ENCODE measurements at regions not wholly inside any gene's neighbourhood (a gene's known extent, or its start where the extent isn't known, plus 50 kb on each side); places are given as distances from the start of the nearest gene placed in this dataset.

DNA sequence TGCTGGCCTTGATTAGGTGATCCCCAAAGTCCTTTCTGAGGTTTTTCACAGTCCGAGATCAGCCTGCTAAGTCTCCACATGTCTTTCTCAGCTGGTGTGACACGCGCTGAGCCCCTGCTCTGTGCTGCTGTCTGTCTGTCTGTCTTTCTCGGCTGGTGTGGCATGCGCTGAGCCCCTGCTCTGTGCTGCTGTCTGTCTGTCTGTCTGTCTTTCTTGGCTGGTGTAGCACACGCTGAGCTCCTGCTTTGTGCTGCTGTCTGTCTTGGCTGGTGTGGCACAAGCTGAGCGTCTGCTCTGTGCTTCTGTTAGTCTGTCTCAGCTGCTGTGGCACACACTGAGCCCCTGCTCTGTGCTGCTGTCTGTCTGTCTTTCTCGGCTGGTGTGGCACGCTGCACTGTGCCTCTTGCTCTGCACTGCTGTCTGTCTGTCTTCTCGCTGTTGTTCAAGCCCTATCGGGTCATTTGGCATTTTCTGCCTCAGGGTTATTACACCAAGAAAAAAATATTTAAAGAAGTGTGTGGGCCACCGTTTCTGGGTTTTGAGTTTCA lies 217.3 kb upstream of the SHH start:
- Histone ChIP-seq H3K4me1 (ENCODE audit: control insufficient read depth, insufficient read depth, low read length) (no peaks in the 10 kb centered on the region), H3K36me3 (ENCODE audit: control insufficient read depth, insufficient read depth, low read length, severe bottlenecking) (no peaks in the 10 kb centered on the region), H3K4me3 (ENCODE audit: low read length) (no peak overlapping the region), H3K27me3 (replicated peaks; ENCODE audit: control insufficient read depth, insufficient read depth, low read length) (peaks cover 3% of the 10 kb centered on the region), H3K9me3 (ENCODE audit: control insufficient read depth, low read length) (no peaks in the 10 kb centered on the region), H3K9ac (ENCODE audit: low read length) (no peak overlapping the region)
- no peak for DNase-seq (ENCODE audit: low read depth)

GRCh38 chr7:156028521-156028920 lies 216.3 kb upstream of the SHH start:
- H3K9ac ChIP-seq (ENCODE audit: low read length): no peak overlapping the region
- H3K4me3 ChIP-seq (ENCODE audit: low read length): no peak overlapping the region
- DNase-seq (ENCODE audit: low read depth): no peak
- no peaks in the 10 kb centered on the region for H3K36me3 ChIP-seq (ENCODE audit: control insufficient read depth, insufficient read depth, low read length, severe bottlenecking)
- H3K27me3 ChIP-seq (replicated peaks; ENCODE audit: control insufficient read depth, insufficient read depth, low read length): peaks cover 3% of the 10 kb centered on the region
- no peaks in the 10 kb centered on the region for H3K9me3 ChIP-seq (ENCODE audit: control insufficient read depth, low read length)
- H3K4me1 ChIP-seq (ENCODE audit: control insufficient read depth, insufficient read depth, low read length): no peaks in the 10 kb centered on the region

GRCh38 chr7:156027821-156028220 lies 215.6 kb upstream of the SHH start:
- no peak for DNase-seq (ENCODE audit: low read depth)
- H3K27me3 ChIP-seq (replicated peaks; ENCODE audit: control insufficient read depth, insufficient read depth, low read length): peaks cover 3% of the 10 kb centered on the region
- no peaks in the 10 kb centered on the region for H3K4me1 ChIP-seq (ENCODE audit: control insufficient read depth, insufficient read depth, low read length)
- H3K9ac ChIP-seq (ENCODE audit: low read length): no peak overlapping the region
- H3K9me3 ChIP-seq (ENCODE audit: control insufficient read depth, low read length): no peaks in the 10 kb centered on the region
- no peaks in the 10 kb centered on the region for H3K36me3 ChIP-seq (ENCODE audit: control insufficient read depth, insufficient read depth, low read length, severe bottlenecking)
- no peak overlapping the region for H3K4me3 ChIP-seq (ENCODE audit: low read length)

DNA sequence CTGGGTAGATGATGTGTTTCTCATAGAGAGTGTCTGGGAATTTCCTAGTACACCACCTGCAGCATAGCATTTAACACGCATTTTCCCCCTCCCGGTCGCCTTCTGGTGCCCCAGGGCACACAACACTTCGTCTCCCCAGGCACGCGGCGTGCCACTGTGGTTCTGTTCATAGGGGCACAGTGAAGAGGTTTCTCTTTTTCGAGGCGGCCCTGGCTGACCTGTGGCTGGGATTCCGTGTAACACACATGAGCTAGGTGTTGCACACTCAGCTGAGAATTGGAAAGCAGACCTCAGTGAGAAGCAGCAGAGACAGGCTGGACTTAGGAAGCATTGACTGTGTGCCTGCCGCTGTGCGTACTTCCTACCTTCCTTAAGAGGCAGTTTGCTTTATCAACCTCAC lies 214.3 kb upstream of the SHH start:
- DNase-seq (ENCODE audit: low read depth): no peak
- H3K9ac ChIP-seq (ENCODE audit: low read length): no peak overlapping the region
- H3K27me3 ChIP-seq (replicated peaks; ENCODE audit: control insufficient read depth, insufficient read depth, low read length): peaks cover 3% of the 10 kb centered on the region
- no peak overlapping the region for H3K4me3 ChIP-seq (ENCODE audit: low read length)
- no peaks in the 10 kb centered on the region for H3K9me3 ChIP-seq (ENCODE audit: control insufficient read depth, low read length)
- no peaks in the 10 kb centered on the region for H3K4me1 ChIP-seq (ENCODE audit: control insufficient read depth, insufficient read depth, low read length)
- no peaks in the 10 kb centered on the region for H3K36me3 ChIP-seq (ENCODE audit: control insufficient read depth, insufficient read depth, low read length, severe bottlenecking)

DNA sequence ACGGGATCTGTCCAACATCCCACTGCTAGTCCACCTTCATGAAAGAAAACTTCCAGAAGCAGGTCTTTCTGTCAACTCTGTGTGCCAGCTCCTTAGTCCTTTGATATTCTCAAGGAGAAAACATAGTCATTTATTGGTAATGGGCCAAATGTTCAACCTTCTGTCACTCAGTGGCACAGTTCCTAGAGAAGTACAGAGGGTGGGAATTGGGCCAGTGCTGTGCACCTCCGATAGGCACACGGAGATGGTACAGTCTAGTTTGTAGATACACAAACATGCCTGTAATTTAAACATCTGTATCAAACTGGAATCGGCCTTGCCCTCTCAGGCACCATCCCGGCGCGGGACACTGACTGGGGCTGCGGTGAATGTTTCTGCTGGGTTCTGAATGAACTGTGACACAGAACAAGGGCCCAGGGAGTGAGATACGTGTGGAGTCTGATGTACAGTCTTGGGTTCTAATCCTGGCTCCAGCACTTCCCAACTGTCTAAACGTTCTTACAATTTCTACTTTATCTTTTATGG lies 213.9 kb upstream of the SHH start:
- Histone ChIP-seq H3K27me3 (replicated peaks; ENCODE audit: control insufficient read depth, insufficient read depth, low read length) (peaks cover 3% of the 10 kb centered on the region), H3K9ac (ENCODE audit: low read length) (no peak overlapping the region), H3K36me3 (ENCODE audit: control insufficient read depth, insufficient read depth, low read length, severe bottlenecking) (no peaks in the 10 kb centered on the region), H3K4me3 (ENCODE audit: low read length) (no peak overlapping the region), H3K9me3 (ENCODE audit: control insufficient read depth, low read length) (no peaks in the 10 kb centered on the region), H3K4me1 (ENCODE audit: control insufficient read depth, insufficient read depth, low read length) (no peaks in the 10 kb centered on the region)
- DNase-seq (ENCODE audit: low read depth): no peak

DNA sequence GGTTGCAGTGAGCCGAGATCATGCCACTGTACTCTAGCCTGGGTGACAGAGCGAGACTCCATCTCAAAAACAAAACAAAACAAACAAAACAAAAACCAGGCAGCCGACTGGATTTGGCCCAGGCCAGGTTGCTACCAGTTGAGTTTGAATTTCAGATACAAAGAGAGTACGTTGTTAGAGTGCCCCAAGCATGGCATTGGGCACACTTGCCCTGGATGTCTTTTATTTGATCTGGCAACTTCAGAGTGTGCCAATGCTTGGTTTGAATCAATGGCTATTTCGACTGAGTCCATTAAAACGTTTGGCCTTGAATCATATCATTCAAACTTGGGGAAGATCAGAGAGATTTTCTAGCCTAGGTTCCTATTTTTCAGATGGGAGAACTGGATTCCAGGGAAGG lies 213.4 kb upstream of the SHH start:
- Histone ChIP-seq H3K9me3 (ENCODE audit: control insufficient read depth, low read length) (no peaks in the 10 kb centered on the region), H3K4me3 (ENCODE audit: low read length) (no peak overlapping the region), H3K4me1 (ENCODE audit: control insufficient read depth, insufficient read depth, low read length) (no peaks in the 10 kb centered on the region), H3K36me3 (ENCODE audit: control insufficient read depth, insufficient read depth, low read length, severe bottlenecking) (no peaks in the 10 kb centered on the region), H3K27me3 (replicated peaks; ENCODE audit: control insufficient read depth, insufficient read depth, low read length) (peaks cover 3% of the 10 kb centered on the region), H3K9ac (ENCODE audit: low read length) (no peak overlapping the region)
- no peak for DNase-seq (ENCODE audit: low read depth)

DNA sequence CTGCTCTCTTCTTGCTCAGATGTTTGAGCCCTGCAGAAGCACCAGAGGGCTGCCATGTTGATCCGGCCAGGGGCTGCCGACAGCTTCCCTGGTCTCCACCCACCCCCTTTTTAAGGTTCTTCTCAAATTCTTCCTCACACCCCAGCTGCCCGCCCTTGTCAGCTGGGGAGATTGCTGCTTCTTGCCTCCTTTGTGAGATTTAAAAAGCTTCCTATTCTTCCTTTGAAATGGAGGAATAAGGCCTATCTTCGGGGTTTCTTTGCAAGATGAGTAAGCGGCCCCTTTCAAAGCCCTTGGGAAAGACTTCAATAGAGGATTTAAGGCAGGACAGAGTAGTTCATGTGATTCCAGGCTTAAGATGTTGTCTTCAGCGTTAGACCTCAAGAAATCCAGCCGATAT lies 211.9 kb upstream of the SHH start:
- no peak overlapping the region for H3K4me3 ChIP-seq (ENCODE audit: low read length)
- H3K9me3 ChIP-seq (ENCODE audit: control insufficient read depth, low read length): no peaks in the 10 kb centered on the region
- no peak overlapping the region for H3K9ac ChIP-seq (ENCODE audit: low read length)
- no peaks in the 10 kb centered on the region for H3K27me3 ChIP-seq (replicated peaks; ENCODE audit: control insufficient read depth, insufficient read depth, low read length)
- no peaks in the 10 kb centered on the region for H3K4me1 ChIP-seq (ENCODE audit: control insufficient read depth, insufficient read depth, low read length)
- DNase-seq (ENCODE audit: low read depth): no peak
- H3K36me3 ChIP-seq (ENCODE audit: control insufficient read depth, insufficient read depth, low read length, severe bottlenecking): no peaks in the 10 kb centered on the region

GRCh38 chr7:156022483-156023459 lies 210.5 kb upstream of the SHH start:
- H3K36me3 ChIP-seq (ENCODE audit: control insufficient read depth, insufficient read depth, low read length, severe bottlenecking): no peaks in the 10 kb centered on the region
- H3K4me1 ChIP-seq (ENCODE audit: control insufficient read depth, insufficient read depth, low read length): no peaks in the 10 kb centered on the region
- no peak overlapping the region for H3K9ac ChIP-seq (ENCODE audit: low read length)
- DNase-seq (ENCODE audit: low read depth): no peak
- H3K27me3 ChIP-seq (replicated peaks; ENCODE audit: control insufficient read depth, insufficient read depth, low read length): no peaks in the 10 kb centered on the region
- no peaks in the 10 kb centered on the region for H3K9me3 ChIP-seq (ENCODE audit: control insufficient read depth, low read length)
- H3K4me3 ChIP-seq (ENCODE audit: low read length): no peak overlapping the region

GRCh38 chr7:156021471-156021870 lies 209.2 kb upstream of the SHH start:
- Histone ChIP-seq H3K4me1 (ENCODE audit: control insufficient read depth, insufficient read depth, low read length) (no peaks in the 10 kb centered on the region), H3K27me3 (replicated peaks; ENCODE audit: control insufficient read depth, insufficient read depth, low read length) (no peaks in the 10 kb centered on the region), H3K4me3 (ENCODE audit: low read length) (no peak overlapping the region), H3K36me3 (ENCODE audit: control insufficient read depth, insufficient read depth, low read length, severe bottlenecking) (no peaks in the 10 kb centered on the region), H3K9ac (ENCODE audit: low read length) (no peak overlapping the region), H3K9me3 (ENCODE audit: control insufficient read depth, low read length) (no peaks in the 10 kb centered on the region)
- no peak for DNase-seq (ENCODE audit: low read depth)

- H3K27me3 ChIP-seq (replicated peaks; ENCODE audit: control insufficient read depth, insufficient read depth, low read length): no peaks in the 10 kb centered on the region
- no peak overlapping the region for H3K9ac ChIP-seq (ENCODE audit: low read length)
- DNase-seq (ENCODE audit: low read depth): no peak
- H3K9me3 ChIP-seq (ENCODE audit: control insufficient read depth, low read length): no peaks in the 10 kb centered on the region
- no peaks in the 10 kb centered on the region for H3K36me3 ChIP-seq (ENCODE audit: control insufficient read depth, insufficient read depth, low read length, severe bottlenecking)
- H3K4me3 ChIP-seq (ENCODE audit: low read length): no peak overlapping the region
- H3K4me1 ChIP-seq (ENCODE audit: control insufficient read depth, insufficient read depth, low read length): no peaks in the 10 kb centered on the region
Measured at GRCh38 chr7:156020566-156020965, 208.3 kb upstream of the SHH start.

GRCh38 chr7:156019776-156020565 lies 207.7 kb upstream of the SHH start:
- H3K27me3 ChIP-seq (replicated peaks; ENCODE audit: control insufficient read depth, insufficient read depth, low read length): no peaks in the 10 kb centered on the region
- H3K9me3 ChIP-seq (ENCODE audit: control insufficient read depth, low read length): no peaks in the 10 kb centered on the region
- no peak overlapping the region for H3K4me3 ChIP-seq (ENCODE audit: low read length)
- H3K36me3 ChIP-seq (ENCODE audit: control insufficient read depth, insufficient read depth, low read length, severe bottlenecking): no peaks in the 10 kb centered on the region
- no peaks in the 10 kb centered on the region for H3K4me1 ChIP-seq (ENCODE audit: control insufficient read depth, insufficient read depth, low read length)
- no peak for DNase-seq (ENCODE audit: low read depth)
- H3K9ac ChIP-seq (ENCODE audit: low read length): no peak overlapping the region

Measured in adipocyte (in vitro differentiated cells).